Panc1 (cell line): ENCODE measurements at regions not wholly inside any gene's neighbourhood (a gene's known extent, or its start where the extent isn't known, plus 50 kb on each side); places are given as distances from the start of the nearest gene placed in this dataset.

ENCODE experiments used
- ATAC-seq: fragments of 200-7000 bp; cut with Tn5 transposase; 2 replicates; pipeline ENCODE4 v1.9.1; 2020; ENCODE audit warnings: mild to moderate bottlenecking, moderate library complexity
- BruUV-seq: library from RNA; stranded (reverse); fragments of 400-500 nt; replicated peaks from 2 replicates; lab custom pipeline; 2021; lab: Mats Ljungman, UMichigan
- CTCF ChIA-PET: fragments of 300-600 bp; sonication (Branson Sonifier 250); formaldehyde crosslinking; loops from one replicate; lab custom pipeline; 2022; ENCODE audit warnings: antibody characterized with exemption; lab: Charles Lee
- POLR2A ChIA-PET: fragments of 300-600 bp; sonication (Branson Sonifier 250); formaldehyde crosslinking; loops from one replicate; lab custom pipeline; 2022; ENCODE audit warnings: antibody characterized with exemption; lab: Charles Lee
- DNase-seq: peaks from one replicate; pipeline ENCODE4 v3.0.0-alpha.2; 2010; ENCODE audit warnings: low read depth, low spot score
- H3K27ac ChIP-seq: 2 replicates; pipeline ENCODE4 v1.5.1; 2011; ENCODE audit warnings: mild to moderate bottlenecking, low read length, inconsistent platforms
- H3K27me3 ChIP-seq: fragments of 200-500 bp; sonication (Bioruptor generic); 2 replicates; pipeline ENCODE4 v1.6.0; 2014; ENCODE audit warnings: low read length, inconsistent platforms; ENCODE audit not compliant: control insufficient read depth, insufficient read depth
- H3K36me3 ChIP-seq: fragments of 200-500 bp; sonication (Bioruptor generic); 2 replicates; pipeline ENCODE4 v1.5.1; 2014; ENCODE audit warnings: inconsistent platforms, mild to moderate bottlenecking, low read length, moderate library complexity; ENCODE audit not compliant: control insufficient read depth, insufficient read depth
- H3K4me1 ChIP-seq: 2 replicates; pipeline ENCODE4 v1.5.1; 2011; ENCODE audit warnings: inconsistent platforms, mild to moderate bottlenecking, low read length, moderate library complexity; ENCODE audit not compliant: control insufficient read depth, insufficient read depth
- H3K4me3 ChIP-seq, 2 experiments: 2 replicates each; pipeline ENCODE4 v1.5.1; 2011 to 2012; ENCODE audit warnings: low read depth in 2 of 2, low read length in 2 of 2, mild to moderate bottlenecking in 2 of 2, inconsistent platforms in 1 of 2, moderate library complexity in 1 of 2
- H3K9me3 ChIP-seq: fragments of 200-500 bp; sonication (Bioruptor generic); 2 replicates; pipeline ENCODE4 v1.5.1; 2014; ENCODE audit warnings: low read depth, mild to moderate bottlenecking, inconsistent platforms, low read length, moderate library complexity; ENCODE audit not compliant: control insufficient read depth, insufficient read depth
- POLR2AphosphoS5 ChIP-seq: IDR thresholded peaks from 2 replicates; pipeline ENCODE4 v1.6.1; 2012; ENCODE audit warnings: mild to moderate bottlenecking, low read depth, low read length, moderate library complexity
- REST ChIP-seq, 2 experiments: IDR thresholded peaks; 2 replicates each; pipeline ENCODE4 v1.6.1; 2011 to 2012; ENCODE audit warnings: low read depth in 2 of 2, control low read depth in 1 of 2, low read length in 1 of 2, mild to moderate bottlenecking in 1 of 2, moderate library complexity in 1 of 2; ENCODE audit not compliant: insufficient read depth in 1 of 2
- SIN3A ChIP-seq: IDR thresholded peaks from 2 replicates; pipeline ENCODE4 v1.6.1; 2012; ENCODE audit warnings: low read depth, mild to moderate bottlenecking, low read length, moderate library complexity, borderline replicate concordance; ENCODE audit not compliant: insufficient read depth
- TCF7L2 ChIP-seq: IDR thresholded peaks from 2 replicates; pipeline ENCODE4 v1.6.1; 2011; ENCODE audit warnings: mild to moderate bottlenecking, low read depth, low read length, inconsistent platforms
- in situ Hi-C: cut with HindIII; loops from 2 replicates; pipeline ENCODE4 v1.10.0; 2016; ENCODE audit warnings: low sequenced_read_pairs, low pct_unique_long_range_greater_than_20kb
- intact Hi-C: fragments of 100-400 bp; cut with micrococcal nuclease; formaldehyde crosslinking; loops from one replicate; pipeline ENCODE4 v1.10.0; 2022; ENCODE audit not compliant: unreplicated experiment
- TF ChIP-seq, protein P1 (sequence below): fragments of 450-650 bp; IDR thresholded peaks from 2 replicates; pipeline ENCODE4 v1.5.1; 2017; ENCODE audit warnings: mild to moderate bottlenecking

- Histone ChIP-seq H3K27ac (no peak overlapping the region), H3K9me3 (0 out of 2 replicates have a peak, but pooled peaks cover 2% of the 10 kb centered on the region), H3K27me3 (no peaks in the 10 kb centered on the region), H3K36me3 (no peaks in the 10 kb centered on the region), H3K4me3 (no peak overlapping the region), H3K4me1 (no peaks in the 10 kb centered on the region)
- BruUV-seq: no TSS peak
- ATAC-seq (no peak), DNase-seq (no peak)
- intact Hi-C loops (no loop called here), in situ Hi-C loops (no loop called here)
- ChIA-PET CTCF (no interaction called here), POLR2A (no interaction called here)
- TF ChIP-seq SIN3A (no peak), TCF7L2 (no peak), REST (IDR thresholded peaks at IDR 0.05; ENCODE audit: insufficient read depth in 1 of 2, low read depth in 2 of 2, low read length in 1 of 2) (no peak), POLR2AphosphoS5 (no peak)
- TF ChIP-seq, protein P1, sequence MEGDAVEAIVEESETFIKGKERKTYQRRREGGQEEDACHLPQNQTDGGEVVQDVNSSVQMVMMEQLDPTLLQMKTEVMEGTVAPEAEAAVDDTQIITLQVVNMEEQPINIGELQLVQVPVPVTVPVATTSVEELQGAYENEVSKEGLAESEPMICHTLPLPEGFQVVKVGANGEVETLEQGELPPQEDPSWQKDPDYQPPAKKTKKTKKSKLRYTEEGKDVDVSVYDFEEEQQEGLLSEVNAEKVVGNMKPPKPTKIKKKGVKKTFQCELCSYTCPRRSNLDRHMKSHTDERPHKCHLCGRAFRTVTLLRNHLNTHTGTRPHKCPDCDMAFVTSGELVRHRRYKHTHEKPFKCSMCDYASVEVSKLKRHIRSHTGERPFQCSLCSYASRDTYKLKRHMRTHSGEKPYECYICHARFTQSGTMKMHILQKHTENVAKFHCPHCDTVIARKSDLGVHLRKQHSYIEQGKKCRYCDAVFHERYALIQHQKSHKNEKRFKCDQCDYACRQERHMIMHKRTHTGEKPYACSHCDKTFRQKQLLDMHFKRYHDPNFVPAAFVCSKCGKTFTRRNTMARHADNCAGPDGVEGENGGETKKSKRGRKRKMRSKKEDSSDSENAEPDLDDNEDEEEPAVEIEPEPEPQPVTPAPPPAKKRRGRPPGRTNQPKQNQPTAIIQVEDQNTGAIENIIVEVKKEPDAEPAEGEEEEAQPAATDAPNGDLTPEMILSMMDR: no peak
These were observed 117.6 kb downstream of the LEPR start for GRCh38 chr1:65538086-65538485.

DNA sequence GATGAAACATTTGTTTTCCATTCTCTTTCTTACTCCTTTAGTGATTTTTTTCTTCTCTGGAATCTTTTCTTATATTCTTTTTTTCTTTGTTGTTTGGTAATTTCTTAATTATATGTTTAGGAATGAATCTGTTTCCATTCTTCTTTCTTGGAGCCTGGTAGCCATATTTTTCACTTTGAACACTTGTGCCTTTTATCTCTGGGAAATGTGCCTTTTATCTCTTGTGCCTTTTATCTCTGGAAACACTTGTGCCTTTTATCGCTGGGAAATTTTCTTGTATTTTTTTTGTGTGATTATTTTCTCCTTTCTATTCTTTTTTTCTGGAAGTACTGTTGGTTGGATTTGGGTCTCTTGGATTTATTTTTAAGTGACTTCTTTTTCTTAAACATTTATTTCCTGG is 118.2 kb downstream of the LEPR start:
- no peak for DNase-seq
- Histone ChIP-seq H3K27me3 (no peaks in the 10 kb centered on the region), H3K9me3 (no peaks in the 10 kb centered on the region), H3K36me3 (no peaks in the 10 kb centered on the region), H3K4me3 (no peak overlapping the region), H3K27ac (no peak overlapping the region), H3K4me1 (no peaks in the 10 kb centered on the region)
- BruUV-seq: no TSS peak
- ChIA-PET CTCF (no interaction called here), POLR2A (no interaction called here)
- no peak for TF ChIP-seq REST (IDR thresholded peaks at IDR 0.05; ENCODE audit: insufficient read depth in 1 of 2, low read depth in 2 of 2, low read length in 1 of 2)
- TF ChIP-seq TCF7L2: no peak
- no peak for TF ChIP-seq POLR2AphosphoS5
- TF ChIP-seq, protein P1: no peak
- no peak for TF ChIP-seq SIN3A
- ATAC-seq: no peak
- in situ Hi-C loops: no loop called here
- intact Hi-C loops: no loop called here
